Activated naive CD8-positive, alpha-beta T cell treated with anti-CD3 and anti-CD28 coated beads, Interleukin-2, amount 50 U/mL, for 16 hours (primary cell): ENCODE measurements at regions not wholly inside any gene's neighbourhood (a gene's known extent, or its start where the extent isn't known, plus 50 kb on each side); places are given as distances from the start of the nearest gene placed in this dataset.
"Not testable (repeated sequence)": the region's sequence is repeated elsewhere in the genome, so short reads cannot be mapped to it uniquely, and the experiment has no call there.

ENCODE experiments used
- DNase-seq: peaks from one replicate; pipeline ENCODE4 v3.0.0-alpha.2; 2020; ENCODE audit warnings: low read depth, low spot score

DNA sequence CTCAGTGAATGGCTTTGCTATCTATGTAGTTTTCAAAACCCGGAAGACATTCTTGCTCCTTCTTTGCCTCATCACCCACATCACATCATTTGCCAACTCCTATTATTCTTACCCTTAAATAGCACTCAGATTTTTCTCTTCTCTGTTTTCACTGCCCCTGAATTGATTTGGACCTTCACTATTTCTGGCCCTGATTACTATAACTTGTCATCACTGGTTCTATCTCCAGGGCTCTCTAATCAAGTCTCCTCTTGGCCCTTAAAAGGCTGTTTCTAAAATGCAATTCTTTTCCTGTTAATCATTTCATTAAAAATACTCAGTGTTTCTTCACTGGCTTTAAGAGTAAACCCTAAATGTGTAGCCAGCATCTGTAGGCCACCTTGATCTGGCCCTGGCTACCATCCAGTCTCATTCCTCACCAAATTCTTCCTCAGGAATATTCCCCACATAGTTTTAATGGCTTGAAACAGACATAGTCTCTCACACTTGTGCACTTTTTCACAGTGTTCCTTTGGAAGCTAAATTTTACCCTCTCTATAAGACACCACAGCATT lies 437.1 kb upstream of the CBLB start:
- no peak for DNase-seq

DNA sequence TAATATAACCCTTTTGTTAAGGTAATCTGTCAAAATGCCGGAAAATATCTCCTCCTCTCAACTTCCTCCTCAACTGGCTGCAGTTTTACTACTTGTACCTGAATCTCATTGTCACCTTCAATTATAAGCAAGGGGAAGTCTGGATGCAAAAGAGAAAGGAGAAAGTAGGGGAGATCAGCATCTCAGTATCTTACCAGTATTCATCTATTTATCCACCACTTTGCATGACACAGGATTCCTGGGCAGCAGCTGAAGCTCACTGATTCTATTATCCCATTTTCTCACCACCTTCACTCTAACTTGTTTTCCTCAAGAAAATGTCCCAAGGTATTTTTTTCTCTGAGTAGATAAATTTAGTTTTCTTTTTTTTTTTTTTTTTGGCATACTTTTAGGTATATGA lies 440.5 kb upstream of the CBLB start:
- no peak for DNase-seq

DNA sequence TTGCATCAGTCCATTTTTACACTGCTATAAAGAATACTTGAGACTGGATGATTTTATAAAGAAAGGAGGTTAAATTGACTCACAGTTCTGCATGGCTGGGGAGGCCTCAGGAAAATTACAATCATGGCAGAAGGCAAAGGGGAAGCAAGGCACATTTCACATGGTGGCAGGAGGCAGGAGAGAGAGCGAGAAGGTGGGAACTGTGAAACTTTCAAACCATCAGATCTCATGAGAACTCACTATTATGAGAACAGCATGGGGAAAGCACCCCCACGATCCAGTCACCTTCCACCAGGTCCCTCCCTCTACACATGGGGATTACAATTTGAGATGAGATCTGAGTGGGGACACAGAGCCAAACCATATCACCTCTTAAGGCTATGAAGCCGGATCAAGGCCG lies 441.0 kb upstream of the CBLB start:
- DNase-seq, result not testable (repeated sequence)

DNA sequence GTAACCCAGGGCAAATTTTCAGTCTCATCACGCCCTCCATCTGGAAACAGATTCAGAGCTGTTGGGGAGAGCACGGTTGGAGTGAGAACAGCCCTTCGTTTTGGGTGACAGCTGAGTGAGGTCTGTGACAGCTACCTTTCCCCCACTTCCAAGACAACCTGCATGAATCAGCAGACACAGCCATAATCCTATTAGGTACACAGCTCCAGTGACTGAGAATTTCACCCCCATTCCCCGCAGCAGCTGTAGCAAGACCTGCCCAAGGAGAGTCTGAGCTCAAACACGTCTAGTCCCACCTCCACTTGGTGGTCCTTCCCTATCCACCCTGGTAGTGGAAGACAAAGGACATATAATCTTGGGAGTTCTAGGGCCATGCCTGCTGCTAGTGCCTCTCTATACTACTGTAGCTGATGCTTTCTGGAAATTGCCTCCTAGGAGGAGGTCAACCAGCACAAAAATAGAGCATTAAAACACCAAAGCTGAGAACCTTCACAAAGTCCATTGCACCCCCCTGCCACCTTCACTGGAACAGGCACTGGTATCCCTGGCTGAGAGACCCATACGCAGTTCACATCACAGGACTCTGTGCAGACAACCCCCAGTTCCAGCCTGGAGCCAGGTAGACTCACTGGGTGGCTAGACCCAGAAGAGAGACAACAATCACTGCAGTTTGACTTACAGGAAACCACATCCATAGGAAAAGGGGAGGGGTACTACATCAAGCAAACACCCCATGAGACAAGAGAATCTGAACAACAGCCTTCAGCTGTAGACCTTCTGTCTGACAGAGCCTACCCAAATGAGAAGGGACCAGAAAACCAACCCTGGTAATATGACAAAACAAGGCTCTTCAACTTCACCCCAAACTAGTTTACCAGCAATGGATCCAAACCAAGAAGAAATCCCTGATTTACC lies 448.6 kb upstream of the CBLB start:
- DNase-seq, result no peak

DNA sequence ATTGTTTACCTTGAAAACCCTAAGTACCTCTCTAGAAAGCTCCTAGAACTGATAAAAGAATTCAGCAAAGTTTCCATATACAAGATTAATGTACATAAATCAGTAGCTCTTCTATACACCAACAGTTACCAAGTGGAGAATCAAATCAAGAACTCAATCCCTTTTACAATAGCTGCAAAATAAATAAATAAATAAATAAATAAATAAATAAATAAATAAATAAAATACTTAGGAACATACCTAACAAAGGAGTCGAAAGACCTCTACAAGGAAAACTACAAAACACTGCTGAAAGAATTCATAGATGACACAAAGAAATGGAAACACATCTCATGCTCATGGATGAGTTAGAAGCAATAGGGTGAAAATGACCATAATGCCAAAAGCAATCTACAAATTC lies 452.6 kb upstream of the CBLB start:
- DNase-seq, result not testable (repeated sequence)

DNA sequence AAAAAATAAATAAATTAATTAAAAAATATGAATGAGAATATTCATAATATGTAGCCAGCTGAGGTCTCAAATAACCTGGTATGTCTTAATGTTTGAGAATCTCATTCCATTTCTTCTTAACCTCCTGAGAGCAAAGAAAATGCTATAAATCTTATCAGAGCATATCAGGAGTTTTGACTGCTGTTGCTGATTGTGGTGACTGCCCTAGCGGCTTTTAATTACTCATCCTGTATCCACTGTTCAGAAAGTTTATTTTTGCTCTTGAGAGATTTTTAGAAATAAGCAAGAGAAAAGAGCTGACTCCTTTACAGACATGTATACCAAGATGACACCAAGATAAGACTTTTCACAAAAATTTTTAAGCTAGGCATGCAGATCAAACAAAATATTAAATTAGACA lies 454.8 kb upstream of the CBLB start:
- DNase-seq, result no peak

DNA sequence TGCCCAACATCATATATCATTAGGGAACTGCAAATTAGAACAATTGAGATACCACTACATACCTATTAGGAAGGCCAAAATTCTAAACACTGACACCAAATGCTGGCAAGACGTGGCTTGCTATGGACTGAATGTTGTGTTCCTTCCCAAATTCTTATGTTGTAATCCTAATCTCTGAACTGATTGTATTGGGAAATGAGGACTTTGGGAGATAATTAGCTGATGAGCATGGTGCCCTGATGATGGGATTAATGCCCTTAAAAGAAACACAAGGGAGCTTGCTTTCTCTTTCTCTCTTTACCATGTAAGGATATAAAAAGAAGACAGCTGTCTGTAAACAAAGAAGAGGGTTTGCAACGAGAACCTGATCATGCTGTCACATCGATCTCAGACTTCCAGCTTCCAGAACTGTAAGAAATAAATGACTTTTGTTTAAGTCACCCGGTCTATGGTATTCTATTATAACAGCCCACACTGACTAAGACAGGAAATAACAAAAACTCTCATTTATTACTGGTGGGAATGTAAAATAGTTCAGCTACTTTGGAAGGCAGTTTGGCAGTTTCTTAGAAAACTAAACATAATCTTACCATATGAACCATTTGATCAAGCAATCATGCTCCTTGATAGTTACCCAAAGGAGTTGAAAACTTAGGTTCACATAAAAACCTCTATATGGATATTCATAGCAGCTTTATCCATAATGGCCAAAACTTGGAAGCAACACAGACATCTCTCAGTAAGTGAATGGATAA lies 458.3 kb upstream of the CBLB start:
- no peak for DNase-seq

DNA sequence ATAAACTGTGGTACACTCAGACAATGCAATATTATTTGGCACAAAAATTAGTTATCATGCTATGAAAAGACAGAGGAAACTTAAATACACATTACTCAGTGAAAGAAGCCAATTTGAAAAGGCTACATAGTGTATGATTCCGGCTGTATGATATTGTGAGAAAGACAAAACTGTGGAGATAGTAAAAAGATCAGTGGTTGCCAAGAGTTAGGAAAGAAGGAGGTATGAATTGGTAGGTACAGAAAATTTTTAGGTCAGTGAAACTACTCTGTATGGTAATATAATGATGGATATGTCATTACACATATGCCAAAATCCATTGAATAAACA lies 458.8 kb upstream of the CBLB start:
- DNase-seq, result no peak

DNA sequence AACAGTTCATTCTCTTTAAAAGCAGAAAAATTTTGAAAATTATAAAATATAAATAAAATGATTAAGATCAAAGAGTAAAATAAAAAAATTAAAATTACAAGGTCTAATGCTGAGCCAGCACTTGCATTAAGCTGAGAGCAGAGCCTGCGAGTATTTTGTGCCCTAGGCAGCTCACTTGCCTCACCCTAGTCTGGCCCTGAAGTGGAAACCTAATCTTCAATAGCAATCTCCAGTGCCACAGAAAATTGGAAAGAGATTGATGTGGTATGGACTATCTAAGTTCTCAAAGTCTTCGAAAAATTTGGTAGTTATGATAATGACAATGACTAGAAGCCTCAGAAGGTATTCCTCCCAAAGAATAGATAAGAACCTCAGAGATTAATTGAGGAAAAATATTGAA lies 459.4 kb upstream of the CBLB start:
- no peak for DNase-seq

DNA sequence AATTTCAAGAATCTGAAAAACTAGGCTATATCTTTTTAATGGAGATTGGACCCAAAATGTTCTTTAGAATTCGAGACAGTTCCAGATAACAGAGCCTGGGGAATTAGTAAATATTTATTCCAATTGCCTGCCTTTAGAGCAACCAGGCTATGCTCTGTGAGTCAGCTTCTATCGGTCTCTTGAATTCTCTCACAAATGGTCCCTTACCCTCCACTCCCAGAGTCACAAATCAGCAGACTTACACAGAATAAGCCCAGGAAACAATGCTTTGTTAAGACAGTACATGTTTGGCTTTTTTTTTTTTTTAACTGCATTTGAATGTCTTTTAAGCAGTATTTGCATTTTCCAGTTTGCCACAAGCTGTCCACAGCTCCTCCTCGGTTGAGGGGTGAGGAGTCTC lies 460.7 kb upstream of the CBLB start:
- DNase-seq, result no peak

DNA sequence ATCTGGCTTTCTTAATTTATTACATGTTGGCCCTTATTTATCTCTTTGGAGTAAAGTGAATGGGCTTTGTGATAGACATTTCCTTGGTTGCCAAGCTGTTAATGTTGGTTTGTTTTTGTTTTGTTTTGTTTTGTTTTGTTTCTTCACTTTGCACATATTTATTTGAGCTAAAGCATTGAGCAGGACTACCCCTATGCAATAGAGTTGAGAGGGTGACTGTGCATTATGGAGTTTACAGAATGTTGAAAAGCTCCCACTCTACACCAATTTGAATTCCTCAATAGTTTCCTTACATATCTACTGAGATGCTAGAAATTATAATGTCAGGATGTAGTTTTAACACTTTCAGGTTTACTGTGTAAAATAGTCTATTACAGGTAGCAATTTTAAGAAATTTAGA lies 462.8 kb upstream of the CBLB start:
- no peak for DNase-seq

DNA sequence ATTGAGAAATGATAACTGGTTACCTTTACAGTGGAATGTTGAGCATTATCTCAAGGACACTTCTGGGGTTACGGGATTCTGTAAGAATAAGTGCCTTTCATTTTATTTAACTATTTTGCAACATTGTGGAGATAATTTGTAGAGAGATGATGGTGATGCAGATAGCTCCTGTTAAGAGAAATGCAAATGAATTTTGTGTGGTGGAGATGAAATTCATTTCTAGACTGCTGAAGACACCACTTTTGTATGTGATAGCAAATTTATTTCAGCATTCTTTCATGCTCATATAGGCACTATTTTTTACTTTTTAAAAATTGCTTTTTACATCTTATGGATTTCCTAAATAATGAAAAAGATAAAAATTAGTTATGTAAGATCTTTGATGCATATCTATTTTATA lies 463.3 kb upstream of the CBLB start:
- DNase-seq, result no peak

DNA sequence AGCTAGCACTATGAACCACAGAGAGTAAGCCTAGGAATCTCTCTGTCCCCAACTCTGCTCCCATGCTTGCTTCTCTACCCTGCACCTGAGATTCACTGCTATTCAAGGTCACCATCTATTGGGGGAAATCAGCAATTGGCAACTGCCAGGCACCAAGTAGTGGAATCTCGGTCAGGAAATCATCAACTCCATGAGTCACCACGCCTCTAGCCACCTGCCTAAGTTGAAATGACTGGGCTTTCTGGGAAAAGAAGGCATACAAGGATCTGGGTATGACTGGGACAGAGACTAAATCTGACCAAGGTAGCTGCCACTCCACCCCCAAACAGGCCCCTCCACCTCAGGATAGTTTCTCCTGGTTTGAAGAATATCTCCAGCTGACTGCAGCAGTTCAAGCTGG lies 464.1 kb upstream of the CBLB start:
- DNase-seq, result peak; percentile 1

DNA sequence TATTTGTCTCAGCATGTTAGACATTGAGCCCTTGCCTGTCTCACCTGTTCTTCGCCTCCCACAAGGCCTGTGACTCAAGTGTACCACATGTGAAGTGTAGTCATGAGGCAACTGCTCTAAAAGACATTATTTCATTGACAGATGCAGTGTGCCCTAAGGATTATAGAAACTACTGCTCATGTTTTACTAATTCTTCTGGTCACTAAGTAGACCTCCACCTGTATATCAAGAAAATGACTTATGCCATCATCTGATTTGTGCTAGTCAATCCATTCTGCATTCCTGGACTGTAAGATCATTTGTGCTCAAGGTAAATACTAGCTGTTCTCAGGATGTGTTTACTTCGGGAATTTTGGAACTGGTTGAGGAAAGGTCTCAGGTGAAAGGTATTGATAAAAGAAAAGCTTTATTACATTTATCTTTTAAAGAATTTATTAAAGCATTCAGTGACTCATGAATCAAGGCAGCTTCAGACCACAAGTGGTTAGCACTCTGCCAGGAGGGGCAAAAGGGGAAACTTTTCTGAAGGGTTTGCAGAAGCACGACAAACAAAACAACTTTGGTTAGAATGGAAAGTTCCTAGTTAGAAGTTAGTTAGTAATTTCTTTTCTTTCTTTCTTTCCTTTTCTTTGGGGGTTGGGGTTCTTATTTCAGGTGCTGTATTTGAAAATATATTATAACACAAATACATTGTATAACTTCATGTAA lies 465.3 kb upstream of the CBLB start:
- DNase-seq, result peak; percentile 34

DNA sequence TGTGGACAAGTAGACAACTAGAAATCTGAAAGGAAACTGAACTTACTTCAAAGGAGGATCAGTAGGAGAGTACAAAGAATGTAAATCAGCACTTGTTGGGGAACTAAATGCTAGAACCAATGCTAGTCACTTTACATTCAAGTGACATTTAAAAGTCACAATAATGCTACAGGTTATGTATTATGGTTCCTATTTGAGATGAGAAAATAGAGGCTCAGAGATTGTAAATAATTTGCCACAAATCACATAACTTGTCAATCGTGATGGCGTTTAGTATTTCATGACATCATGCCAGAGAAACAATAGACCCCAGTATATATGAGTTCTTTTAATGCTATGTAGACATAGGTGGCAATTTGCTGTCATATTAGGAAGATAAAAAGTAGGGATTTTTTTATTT lies 467.8 kb upstream of the CBLB start:
- DNase-seq, result no peak

DNA sequence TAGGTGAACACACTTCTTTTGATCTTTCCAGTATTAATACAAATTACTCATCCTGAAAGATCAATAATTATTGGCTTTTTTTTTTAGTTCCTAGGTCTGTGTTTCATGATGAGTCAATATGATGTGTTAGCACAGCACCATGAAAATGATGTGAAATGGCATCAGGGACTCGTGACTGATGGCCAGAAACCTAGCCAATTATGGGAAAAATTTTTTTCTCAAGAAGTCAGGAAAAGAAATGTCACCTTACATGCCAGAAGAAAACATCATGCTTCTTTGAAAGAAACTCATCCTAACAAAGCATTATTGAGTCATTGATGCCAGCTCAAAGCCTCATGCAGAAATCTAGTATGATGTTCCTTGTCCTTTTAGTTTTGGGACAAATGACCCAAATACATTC lies 468.3 kb upstream of the CBLB start:
- no peak for DNase-seq

DNA sequence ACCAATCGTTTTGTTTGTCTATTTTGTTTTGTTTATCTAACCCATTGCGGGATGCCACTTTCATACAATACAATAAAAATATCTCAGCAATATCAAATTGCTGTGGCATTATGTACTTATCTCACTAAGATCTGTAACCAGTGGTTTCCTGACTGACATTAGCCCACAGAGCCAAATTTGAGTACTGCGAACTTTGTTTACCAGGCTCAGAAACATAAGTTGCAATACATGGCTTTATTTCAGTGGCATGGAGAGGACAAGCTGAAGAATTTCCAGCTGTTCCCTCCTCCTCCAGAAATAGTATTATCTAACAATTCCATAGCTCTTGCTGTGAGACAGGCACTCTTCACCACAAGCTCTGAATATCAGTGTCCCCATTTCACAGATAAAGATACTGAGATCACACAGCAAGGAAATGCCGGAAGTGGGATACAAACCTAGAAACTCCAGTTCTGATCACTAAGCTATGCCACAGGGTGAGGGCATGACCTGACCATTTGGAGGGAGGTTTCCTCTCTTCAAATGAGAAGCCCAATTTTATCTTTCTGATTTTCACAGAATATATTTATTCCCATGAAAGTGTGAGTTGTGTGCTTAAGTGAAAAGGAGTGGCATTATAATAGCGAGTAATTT lies 469.9 kb upstream of the CBLB start:
- no peak for DNase-seq

DNA sequence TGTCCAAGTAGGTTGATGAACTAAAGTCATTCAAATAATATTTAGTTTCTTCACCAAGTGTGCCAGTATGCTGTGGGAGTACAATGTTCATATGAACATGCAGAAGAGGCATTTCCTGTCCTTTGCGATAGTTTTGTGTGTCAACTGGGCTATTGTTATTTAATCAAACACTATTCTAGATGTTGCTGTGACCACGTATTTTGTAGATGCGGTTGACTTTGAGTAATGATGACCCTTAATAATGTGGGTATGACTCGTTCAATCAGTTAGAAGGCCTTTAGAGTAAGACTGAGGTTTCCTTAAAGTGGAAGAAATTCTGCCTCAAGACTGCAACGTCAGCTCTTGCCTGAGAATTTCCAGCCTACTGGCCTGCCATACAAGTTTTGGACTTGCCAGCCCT lies 470.7 kb upstream of the CBLB start:
- DNase-seq, result no peak

DNA sequence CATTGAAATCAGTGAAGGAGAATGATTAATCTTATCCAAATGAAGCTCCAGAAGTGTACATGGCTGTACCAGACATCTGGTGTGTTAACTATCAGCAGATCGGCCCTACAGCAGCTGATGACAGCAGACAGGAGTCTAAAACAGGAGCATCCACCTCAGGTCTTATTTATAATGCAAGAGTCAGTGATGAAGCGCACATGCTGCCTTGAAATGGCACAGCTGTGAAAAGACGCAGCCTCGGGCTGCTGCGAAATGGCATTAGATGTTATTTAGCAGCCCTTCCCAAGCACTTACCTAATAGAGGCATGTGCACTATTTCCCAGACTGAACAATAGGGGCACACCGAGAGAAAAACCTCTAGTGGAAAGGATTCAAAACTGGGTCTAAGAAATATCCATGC lies 472.3 kb upstream of the CBLB start:
- DNase-seq, result no peak

DNA sequence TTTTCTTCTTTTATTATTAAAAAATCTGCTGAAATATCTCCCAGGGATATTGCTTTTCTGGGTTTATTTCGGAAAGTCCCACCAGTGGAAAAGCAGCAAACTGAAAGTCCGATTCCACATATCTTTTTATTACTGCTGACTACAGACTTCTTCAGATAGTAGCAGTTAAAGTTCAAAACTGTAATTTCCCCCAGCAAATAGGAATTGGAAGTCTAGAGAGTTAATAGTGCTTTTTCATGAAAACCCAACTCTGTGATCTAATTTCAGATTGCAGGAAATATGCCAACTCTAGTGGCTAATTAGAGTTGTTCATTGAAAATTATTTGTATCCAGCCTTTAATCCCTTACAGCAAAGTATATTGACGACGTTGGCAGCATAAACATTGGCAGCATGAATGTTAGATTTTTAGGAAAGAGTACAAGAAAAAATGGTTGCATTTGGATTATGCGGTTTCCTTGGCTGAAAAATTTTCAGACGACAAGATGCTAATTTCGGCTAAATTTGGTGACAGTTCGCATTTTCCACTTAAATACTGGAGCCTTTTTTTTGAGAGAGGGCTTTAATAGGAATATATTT lies 472.9 kb upstream of the CBLB start:
- no peak for DNase-seq

DNA sequence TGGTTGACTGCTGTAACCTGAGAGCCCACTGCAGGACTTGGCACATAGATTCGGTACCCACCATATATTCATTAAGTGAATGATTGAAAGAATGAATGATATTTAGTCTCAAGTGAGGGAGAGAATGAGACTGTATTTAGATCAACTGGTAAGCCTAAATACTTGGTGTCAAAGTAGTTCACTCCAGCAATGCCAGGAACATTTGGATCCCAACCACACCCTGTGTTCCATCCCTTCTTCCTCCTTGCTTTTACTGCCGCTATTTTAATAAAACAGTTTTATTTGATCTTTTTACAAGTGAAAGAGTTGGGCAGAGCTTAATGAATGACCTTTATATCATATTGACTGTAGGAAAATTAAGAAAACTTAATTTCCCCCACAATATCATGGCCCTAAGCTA lies 473.6 kb upstream of the CBLB start:
- no peak for DNase-seq

DNA sequence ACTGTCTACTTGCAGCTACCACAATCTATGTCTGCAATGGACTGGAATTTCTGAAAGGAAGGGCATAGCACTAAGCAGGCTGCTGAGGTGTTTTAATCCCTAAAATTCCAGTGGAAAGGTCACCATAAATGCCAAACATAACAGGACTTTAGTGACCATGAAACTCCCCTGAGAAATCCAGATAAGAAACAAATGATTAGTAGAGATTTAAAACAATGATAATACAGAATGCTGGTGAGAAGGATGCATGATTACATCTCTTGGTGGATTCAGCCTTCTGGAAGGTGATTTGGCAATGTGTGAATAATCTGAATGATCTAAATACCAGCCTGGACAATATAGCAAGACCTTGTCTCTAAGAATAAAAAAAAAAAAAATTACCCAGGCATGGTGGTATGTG lies 475.0 kb upstream of the CBLB start:
- no peak for DNase-seq
